Psoas muscle (tissue), 7 donors: ENCODE measurements at regions not wholly inside any gene's neighbourhood (a gene's known extent, or its start where the extent isn't known, plus 50 kb on each side); places are given as distances from the start of the nearest gene placed in this dataset.
A peak's percentile ranks its signal among the peaks of the same experiment; 100 is the strongest.

ENCODE experiments used
- ATAC-seq, 4 donors: fragments of 200-7000 bp; cut with Tn5 transposase; one replicate each; pipeline ENCODE4 v1.9.1; 2020; ENCODE audit warnings: moderate library complexity in 3 of 4, mild to moderate bottlenecking in 2 of 4
- DNase-seq, 2 donors: peaks; one replicate each; pipeline ENCODE4 v3.0.0-alpha.2; 2020
- H3K27ac ChIP-seq: fragments of 200-600 bp; one replicate; pipeline ENCODE4 v1.8.0; 2022
- H3K27me3 ChIP-seq, 3 donors: fragments of 200-600 bp in 1 of 3; one replicate each; pipeline versions ENCODE4 v1.6.1 to v1.8.0; 2013 to 2022; ENCODE audit warnings: low read length in 2 of 3, mild to moderate bottlenecking in 2 of 3, moderate library complexity in 1 of 3; ENCODE audit not compliant: insufficient read depth in 3 of 3
- H3K36me3 ChIP-seq, 2 donors: fragments of 200-600 bp in 1 of 2; one replicate each; pipeline versions ENCODE4 v1.6.1 to v1.8.0; 2013 to 2022; ENCODE audit warnings: low read depth in 1 of 2, mild to moderate bottlenecking in 1 of 2, moderate library complexity in 1 of 2; ENCODE audit not compliant: insufficient read depth in 1 of 2
- H3K4me1 ChIP-seq: fragments of 200-600 bp; one replicate; pipeline ENCODE4 v1.8.0; 2022
- H3K4me3 ChIP-seq: fragments of 200-600 bp; one replicate; pipeline ENCODE4 v1.8.0; 2022; ENCODE audit warnings: mild to moderate bottlenecking
- H3K9me3 ChIP-seq: fragments of 200-600 bp; one replicate; pipeline ENCODE4 v1.8.0; 2022
- CTCF ChIP-seq: fragments of 200-600 bp; IDR thresholded peaks from one replicate; pipeline ENCODE4 v1.8.0; 2022; ENCODE audit warnings: antibody characterized with exemption
- WGBS, 3 donors: extraction: QIAGEN DNeasy Blood & Tissue Kit; methylation state at CpG; one replicate each; pipeline versions ENCODE4 v1.1.6 to v1.1.7; 2013; 5-methylcytosine and 5-hydroxymethylcytosine counted together
- intact Hi-C, 2 donors: fragments of 100-400 bp; cut with DNase I; formaldehyde crosslinking; loops; one replicate each; pipeline versions ENCODE4 v1.11.0 to v1.14.2; 2022
- donor health status: healthy with polysubstance abuse.
- donor health status: DM: no; HTN: no; CAD: no; lungs with moderate emphysema.
- donor health status: Bipolar disorder and iron deficiency.
- donor health status: healthy.
- donor health status: DM: yes; HTN: yes; CAD: no.
- donor health status: DM: no; HTN: no; CAD: no.
- donor health status: DM: yes; HTN: yes; CAD: no.

GRCh38 chr6:45814772-45815171 is 200.9 kb downstream of the CLIC5 start:
- Histone ChIP-seq H3K4me1 (no peaks in the 10 kb centered on the region), H3K27ac (no peak overlapping the region), H3K27me3 (no peaks in the 10 kb centered on the region), H3K4me3 (no peak overlapping the region), H3K36me3 (no peaks in the 10 kb centered on the region), H3K9me3 (no peaks in the 10 kb centered on the region)
- ATAC-seq: no peak
- intact Hi-C loops: no loop called here
- DNase-seq: no peak
- 81 to 90% (median 86%) methylated on average over 2 of the region's 2 CpGs for WGBS, 3 donors
- no peak for TF ChIP-seq CTCF

GRCh38 chr6:45813943-45814342 is 201.7 kb downstream of the CLIC5 start:
- no peak overlapping the region for H3K27ac ChIP-seq
- no peaks in the 10 kb centered on the region for H3K27me3 ChIP-seq
- H3K4me3 ChIP-seq: no peak overlapping the region
- H3K4me1 ChIP-seq: no peaks in the 10 kb centered on the region
- no peak for DNase-seq
- no peaks in the 10 kb centered on the region for H3K9me3 ChIP-seq
- intact Hi-C loops: no loop called here
- no peak for ATAC-seq
- H3K36me3 ChIP-seq: no peaks in the 10 kb centered on the region
- TF ChIP-seq CTCF: no peak
- 72 to 80% (median 77%) methylated on average over 3 of the region's 3 CpGs for WGBS, 3 donors

DNA sequence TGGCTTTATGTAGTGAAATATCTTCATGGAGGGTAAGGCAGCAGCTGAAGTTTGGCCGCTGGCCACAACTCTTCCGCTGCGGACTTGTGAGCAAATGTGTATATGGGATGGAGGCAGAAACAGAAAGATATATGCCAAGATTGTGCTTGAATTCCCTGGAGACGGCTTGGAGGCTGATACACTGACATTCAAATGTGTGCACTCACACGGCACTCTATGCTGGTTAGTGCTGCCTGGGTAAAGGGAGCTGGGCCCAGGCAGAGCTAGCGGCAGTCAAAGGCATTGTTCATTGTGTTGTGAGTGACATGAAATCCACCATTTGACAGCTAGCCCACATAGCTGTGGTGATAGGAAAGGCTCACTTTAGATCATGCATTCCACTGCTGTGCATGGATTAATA is 202.7 kb downstream of the CLIC5 start:
- Histone ChIP-seq H3K36me3 (no peaks in the 10 kb centered on the region), H3K27me3 (no peaks in the 10 kb centered on the region), H3K4me1 (no peaks in the 10 kb centered on the region), H3K4me3 (no peak overlapping the region), H3K27ac (no peak overlapping the region), H3K9me3 (no peaks in the 10 kb centered on the region)
- TF ChIP-seq CTCF: no peak
- no peak for DNase-seq
- peak; percentile 22 to 74 (median 68) for ATAC-seq
- intact Hi-C loops: no loop called here
- WGBS, 3 donors: 36 to 45% (median 40%) methylated on average over 6 of the region's 6 CpGs

GRCh38 chr6:45808917-45809316 is 206.7 kb downstream of the CLIC5 start:
- Histone ChIP-seq H3K4me1 (no peaks in the 10 kb centered on the region), H3K27ac (no peak overlapping the region), H3K9me3 (no peaks in the 10 kb centered on the region), H3K4me3 (no peak overlapping the region), H3K27me3 (no peaks in the 10 kb centered on the region), H3K36me3 (no peaks in the 10 kb centered on the region)
- intact Hi-C loops: no loop called here
- 19 to 25% (median 22%) methylated on average over 1 of the region's 1 CpG for WGBS, 3 donors
- TF ChIP-seq CTCF: no peak
- no peak for ATAC-seq
- no peak for DNase-seq

- WGBS, 3 donors: 57 to 71% (median 69%) methylated on average over 7 of the region's 7 CpGs
- no peak for TF ChIP-seq CTCF
- H3K27me3 ChIP-seq: no peaks in the 10 kb centered on the region
- ATAC-seq (no peak), DNase-seq (no peak)
- no peaks in the 10 kb centered on the region for H3K4me1 ChIP-seq
- H3K27ac ChIP-seq: no peak overlapping the region
- H3K9me3 ChIP-seq: no peaks in the 10 kb centered on the region
- intact Hi-C loops: no loop called here
- H3K36me3 ChIP-seq: no peaks in the 10 kb centered on the region
- no peak overlapping the region for H3K4me3 ChIP-seq
Observed at GRCh38 chr6:45808042-45808645, 207.5 kb downstream of the CLIC5 start.
